Activated T-helper 2 cell treated with anti-CD3 and anti-CD28 coated beads, Interferon-gamma antibody, Interleukin-2, Interleukin-4, amounts not matched to agents 10 μg/mL and 5 μg/mL and 100 μg/mL, durations not matched to agents 14 hours and 24 hours and 36 hours (primary cell): ENCODE measurements at regions not wholly inside any gene's neighbourhood (a gene's known extent, or its start where the extent isn't known, plus 50 kb on each side); places are given as distances from the start of the nearest gene placed in this dataset.

Experiments used
- DNase-seq: peaks from one replicate; pipeline ENCODE4 v3.0.0; 2021; ENCODE audit warnings: low spot score
- H3K27ac Mint-ChIP-seq: one replicate; pipeline ENCODE4 v1.8.0; 2021; ENCODE audit warnings: mixed read lengths
- H3K27me3 Mint-ChIP-seq: one replicate; pipeline ENCODE4 v1.8.0; 2021; ENCODE audit warnings: low read depth, mixed read lengths
- H3K36me3 Mint-ChIP-seq: one replicate; pipeline ENCODE4 v1.8.0; 2021; ENCODE audit warnings: low read depth, mixed read lengths
- H3K4me1 Mint-ChIP-seq: one replicate; pipeline ENCODE4 v1.8.0; 2021; ENCODE audit warnings: low read depth, mixed read lengths
- H3K4me3 Mint-ChIP-seq: one replicate; pipeline ENCODE4 v1.8.0; 2021; ENCODE audit warnings: low read depth, mild to moderate bottlenecking, moderate library complexity, mixed read lengths
- H3K9me3 Mint-ChIP-seq: one replicate; pipeline ENCODE4 v1.8.0; 2021; ENCODE audit warnings: mixed read lengths
- intact Hi-C: fragments of 100-400 bp; cut with micrococcal nuclease; formaldehyde crosslinking; loops from one replicate; pipeline ENCODE4 v1.15.1; 2023

- Mint-ChIP-seq H3K9me3 (no peaks in the 10 kb centered on the region), H3K4me3 (no peak overlapping the region), H3K4me1 (no peaks in the 10 kb centered on the region), H3K27me3 (no peaks in the 10 kb centered on the region), H3K27ac (no peak overlapping the region), H3K36me3 (no peaks in the 10 kb centered on the region)
- intact Hi-C loops = no loop called here
- DNase-seq = no peak
These were observed 339.9 kb upstream of the NOCT start for GRCh38 chr4:138675685-138676084.

- Mint-ChIP-seq H3K36me3 (no peaks in the 10 kb centered on the region), H3K27me3 (no peaks in the 10 kb centered on the region), H3K4me3 (no peak overlapping the region), H3K9me3 (no peaks in the 10 kb centered on the region), H3K4me1 (no peaks in the 10 kb centered on the region), H3K27ac (no peak overlapping the region)
- intact Hi-C loops = no loop called here
- DNase-seq = no peak
These were observed 341.4 kb upstream of the NOCT start for GRCh38 chr4:138674209-138674608.

DNA sequence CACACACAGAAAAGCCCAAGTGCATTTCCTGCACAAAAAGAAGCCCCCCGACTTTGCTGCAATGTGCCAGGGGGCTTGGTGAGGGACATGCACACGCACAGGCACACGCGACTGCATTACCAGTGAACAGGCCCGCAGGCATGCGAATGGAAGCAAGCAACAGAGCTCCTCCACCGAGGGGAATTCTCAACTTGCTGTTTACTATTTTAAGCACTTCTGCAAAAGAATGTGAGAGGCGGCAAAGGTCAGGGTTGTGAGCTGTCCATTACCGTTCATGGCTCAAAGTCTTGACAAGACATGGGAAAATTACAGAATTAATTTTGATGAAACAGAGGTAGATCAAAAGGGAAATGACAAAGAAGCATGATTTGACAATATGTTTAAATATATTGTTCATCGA lies 342.5 kb upstream of the NOCT start:
- no peaks in the 10 kb centered on the region for H3K27me3 Mint-ChIP-seq
- no peak for DNase-seq
- H3K27ac Mint-ChIP-seq = no peak overlapping the region
- H3K4me3 Mint-ChIP-seq = no peak overlapping the region
- no peaks in the 10 kb centered on the region for H3K4me1 Mint-ChIP-seq
- H3K9me3 Mint-ChIP-seq = no peaks in the 10 kb centered on the region
- H3K36me3 Mint-ChIP-seq = no peaks in the 10 kb centered on the region
- intact Hi-C loops = no loop called here

DNA sequence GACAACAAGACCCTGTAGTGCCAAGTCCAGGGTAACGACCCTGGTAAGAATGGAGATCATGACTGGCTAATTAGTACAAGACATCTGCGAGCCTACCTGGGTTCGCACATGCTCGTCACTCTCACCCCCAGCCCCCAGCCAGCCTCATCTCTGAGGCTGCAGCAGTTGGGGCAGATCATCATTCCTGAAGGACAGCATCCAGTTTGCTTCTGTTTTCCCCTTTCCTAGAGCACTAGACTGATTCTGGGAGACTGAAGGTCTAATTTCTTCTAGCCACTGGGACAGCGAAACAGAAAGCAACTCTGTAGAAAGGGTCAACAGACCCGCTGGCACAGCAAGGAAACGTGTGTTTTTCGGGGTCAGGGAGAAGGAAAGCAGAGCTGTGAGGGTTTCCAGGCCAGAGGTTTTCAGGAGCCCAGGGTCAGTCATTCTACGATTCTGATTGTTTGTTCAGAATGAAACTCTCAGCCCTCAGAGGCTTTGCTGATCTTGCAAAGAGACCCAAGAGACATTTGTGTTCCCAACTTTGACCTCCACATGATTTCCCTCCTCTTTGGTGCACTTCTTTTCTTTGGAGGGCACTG lies 343.1 kb upstream of the NOCT start:
- Mint-ChIP-seq H3K4me3 (no peak overlapping the region), H3K36me3 (no peaks in the 10 kb centered on the region), H3K9me3 (no peaks in the 10 kb centered on the region), H3K27ac (no peak overlapping the region), H3K27me3 (no peaks in the 10 kb centered on the region), H3K4me1 (no peaks in the 10 kb centered on the region)
- DNase-seq = no peak
- intact Hi-C loops = no loop called here

- Mint-ChIP-seq H3K27me3 (no peaks in the 10 kb centered on the region), H3K36me3 (no peaks in the 10 kb centered on the region), H3K4me1 (no peaks in the 10 kb centered on the region), H3K4me3 (no peak overlapping the region), H3K9me3 (no peaks in the 10 kb centered on the region), H3K27ac (no peak overlapping the region)
- intact Hi-C loops = no loop called here
- no peak for DNase-seq
These were observed 343.9 kb upstream of the NOCT start for GRCh38 chr4:138671606-138672084.

GRCh38 chr4:138671106-138671505 lies 344.5 kb upstream of the NOCT start:
- Mint-ChIP-seq H3K9me3 (no peaks in the 10 kb centered on the region), H3K27ac (no peak overlapping the region), H3K36me3 (no peaks in the 10 kb centered on the region), H3K27me3 (no peaks in the 10 kb centered on the region), H3K4me3 (no peak overlapping the region), H3K4me1 (no peaks in the 10 kb centered on the region)
- DNase-seq = no peak
- intact Hi-C loops = no loop called here

DNA sequence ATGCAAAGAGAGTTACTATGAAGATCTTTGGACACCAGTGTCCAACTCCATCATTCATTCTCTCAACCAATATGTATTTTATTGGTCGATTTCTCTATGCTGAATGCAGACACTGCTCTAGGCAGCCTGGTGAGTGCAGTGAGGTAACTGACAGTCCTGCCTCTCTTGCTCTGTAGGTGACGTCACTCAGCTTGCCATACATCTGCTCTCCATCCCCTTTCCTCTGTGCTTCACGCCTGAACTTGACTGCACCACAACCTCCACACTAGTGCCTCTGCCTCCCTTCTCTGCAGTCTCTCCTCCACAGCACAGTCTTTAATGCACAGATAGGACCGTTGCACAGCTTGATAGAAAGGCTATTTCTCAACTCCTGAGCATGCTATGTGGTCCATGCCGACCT lies 344.9 kb upstream of the NOCT start:
- H3K36me3 Mint-ChIP-seq = no peaks in the 10 kb centered on the region
- no peaks in the 10 kb centered on the region for H3K9me3 Mint-ChIP-seq
- intact Hi-C loops = no loop called here
- H3K4me3 Mint-ChIP-seq = no peak overlapping the region
- no peaks in the 10 kb centered on the region for H3K27me3 Mint-ChIP-seq
- no peak overlapping the region for H3K27ac Mint-ChIP-seq
- no peak for DNase-seq
- H3K4me1 Mint-ChIP-seq = no peaks in the 10 kb centered on the region

GRCh38 chr4:138669479-138670315 lies 345.9 kb upstream of the NOCT start:
- no peak overlapping the region for H3K4me3 Mint-ChIP-seq
- DNase-seq = no peak
- H3K27ac Mint-ChIP-seq = no peak overlapping the region
- no peaks in the 10 kb centered on the region for H3K4me1 Mint-ChIP-seq
- intact Hi-C loops = no loop called here
- no peaks in the 10 kb centered on the region for H3K27me3 Mint-ChIP-seq
- H3K36me3 Mint-ChIP-seq = no peaks in the 10 kb centered on the region
- no peaks in the 10 kb centered on the region for H3K9me3 Mint-ChIP-seq

DNA sequence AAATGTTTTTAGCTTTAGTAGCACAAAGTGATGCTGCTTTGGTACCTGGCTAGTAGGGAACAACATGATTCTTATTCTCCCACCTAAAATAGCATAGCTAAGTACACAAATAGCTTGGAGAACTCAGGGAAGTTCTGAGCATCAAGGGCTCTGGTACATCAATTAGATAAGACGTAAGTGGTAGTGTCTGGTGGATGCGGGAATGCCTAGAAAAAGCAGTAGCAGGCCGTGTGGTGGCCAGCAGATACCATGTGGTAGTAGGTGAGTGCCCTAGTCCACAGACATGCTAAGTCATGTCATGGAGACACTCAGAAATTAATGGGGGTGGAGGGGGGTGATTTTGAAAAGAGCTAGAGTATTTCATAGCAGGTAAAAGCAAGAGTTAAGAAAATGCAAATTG lies 347.3 kb upstream of the NOCT start:
- intact Hi-C loops = no loop called here
- H3K27ac Mint-ChIP-seq = no peak overlapping the region
- no peaks in the 10 kb centered on the region for H3K27me3 Mint-ChIP-seq
- no peaks in the 10 kb centered on the region for H3K9me3 Mint-ChIP-seq
- no peak overlapping the region for H3K4me3 Mint-ChIP-seq
- no peaks in the 10 kb centered on the region for H3K4me1 Mint-ChIP-seq
- no peaks in the 10 kb centered on the region for H3K36me3 Mint-ChIP-seq
- DNase-seq = no peak

GRCh38 chr4:138666366-138666765 lies 349.2 kb upstream of the NOCT start:
- Mint-ChIP-seq H3K4me3 (no peak overlapping the region), H3K9me3 (no peaks in the 10 kb centered on the region), H3K4me1 (no peaks in the 10 kb centered on the region), H3K36me3 (no peaks in the 10 kb centered on the region), H3K27ac (no peak overlapping the region), H3K27me3 (no peaks in the 10 kb centered on the region)
- intact Hi-C loops = no loop called here
- DNase-seq = no peak

GRCh38 chr4:138665851-138666250 lies 349.7 kb upstream of the NOCT start:
- intact Hi-C loops = no loop called here
- Mint-ChIP-seq H3K9me3 (no peaks in the 10 kb centered on the region), H3K27me3 (no peaks in the 10 kb centered on the region), H3K4me1 (no peaks in the 10 kb centered on the region), H3K27ac (no peak overlapping the region), H3K4me3 (no peak overlapping the region), H3K36me3 (no peaks in the 10 kb centered on the region)
- no peak for DNase-seq

DNA sequence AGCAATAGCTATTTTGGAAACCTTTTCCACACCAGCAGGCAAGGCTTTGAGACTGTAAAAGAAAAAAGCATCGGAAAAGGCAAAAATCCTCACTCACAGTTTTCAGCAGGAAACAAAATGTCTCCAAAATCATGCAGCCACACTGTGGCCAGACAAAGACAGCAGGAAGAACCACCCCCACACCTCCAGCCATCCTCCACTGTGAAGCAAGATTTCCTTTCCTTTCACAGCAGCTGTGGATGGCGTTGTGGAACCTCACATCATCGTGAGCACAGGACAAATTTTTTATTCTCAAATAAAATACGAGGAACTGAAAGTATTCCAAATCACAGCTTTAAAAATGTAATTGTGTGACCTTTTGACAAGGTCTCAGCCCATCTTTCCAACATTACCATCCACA lies 351.7 kb upstream of the NOCT start:
- intact Hi-C loops = no loop called here
- Mint-ChIP-seq H3K4me3 (no peak overlapping the region), H3K27ac (no peak overlapping the region), H3K4me1 (no peaks in the 10 kb centered on the region), H3K27me3 (no peaks in the 10 kb centered on the region), H3K36me3 (no peaks in the 10 kb centered on the region), H3K9me3 (no peaks in the 10 kb centered on the region)
- DNase-seq = no peak

DNA sequence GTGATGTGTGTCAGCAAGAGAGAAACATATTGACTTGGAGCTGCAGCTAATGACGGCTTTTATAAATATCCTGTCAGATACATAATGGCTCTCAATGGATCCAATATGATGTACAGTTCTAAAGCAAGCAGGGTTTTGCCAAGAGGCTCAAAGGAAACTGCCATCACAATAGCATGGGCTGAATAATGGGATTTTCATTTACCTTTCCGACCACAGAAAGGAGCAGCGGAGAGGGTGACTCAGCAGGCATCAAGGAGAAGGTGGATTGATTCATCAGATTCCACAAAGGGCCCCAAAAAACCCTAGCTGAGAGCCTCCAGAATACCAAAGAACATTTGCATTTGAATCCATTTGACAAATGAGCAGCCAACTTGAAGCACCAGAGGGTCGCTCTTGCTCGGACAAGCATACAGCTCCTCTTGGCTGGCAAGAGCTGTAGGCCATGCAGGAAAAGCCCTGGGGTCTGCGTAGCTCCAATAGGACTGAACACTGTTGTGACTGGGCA lies 355.7 kb upstream of the NOCT start:
- H3K36me3 Mint-ChIP-seq = no peaks in the 10 kb centered on the region

More for the DNA sequence above, 355.7 kb upstream of the NOCT start:
- intact Hi-C loops = no loop called here
- Mint-ChIP-seq H3K27me3 (no peaks in the 10 kb centered on the region), H3K4me1 (no peaks in the 10 kb centered on the region), H3K9me3 (no peaks in the 10 kb centered on the region), H3K27ac (no peak overlapping the region), H3K4me3 (no peak overlapping the region)
- DNase-seq = no peak
